CD4-positive, alpha-beta T cell (primary cell): ENCODE measurements at regions not wholly inside any gene's neighbourhood (a gene's known extent, or its start where the extent isn't known, plus 50 kb on each side); places are given as distances from the start of the nearest gene placed in this dataset.

ENCODE experiments used
- ATAC-seq: fragments of 200-7000 bp; cut with Tn5 transposase; one replicate; pipeline ENCODE4 v1.10.0; 2022; ENCODE audit warnings: mild to moderate bottlenecking; ENCODE audit not compliant: poor library complexity
- CTCF ChIA-PET: fragments of 350-600 bp; sonication (Branson Sonifier 250); formaldehyde crosslinking; loops from one replicate; lab custom pipeline; 2021; ENCODE audit warnings: antibody characterized with exemption, inconsistent platforms; lab: Charles Lee
- POLR2A ChIA-PET: fragments of 350-600 bp; sonication (Branson Sonifier 250); formaldehyde crosslinking; loops from one replicate; lab custom pipeline; 2021; ENCODE audit warnings: antibody characterized with exemption, inconsistent platforms; lab: Charles Lee
- DNase-seq, 14 experiments: peaks; one replicate each; pipeline ENCODE4 v3.0.0-alpha.2; 2013 to 2020; ENCODE audit warnings: mixed read lengths in 2 of 14
- H3K27ac ChIP-seq, 2 donors: one replicate each; pipeline versions ENCODE4 v1.5.1 to v1.7.0; 2013; ENCODE audit warnings: low read length in 2 of 2, low read depth in 1 of 2, mild to moderate bottlenecking in 1 of 2
- H3K27me3 ChIP-seq, 2 experiments: 1 replicate in 1 of 2; 2 replicates in 1 of 2; pipeline versions ENCODE4 v1.6.1 to v1.7.0; 2013; ENCODE audit warnings: low read length in 2 of 2, control low read depth in 1 of 2, mild to moderate bottlenecking in 1 of 2, moderate library complexity in 1 of 2; ENCODE audit not compliant: insufficient read depth in 2 of 2, control insufficient read depth in 1 of 2
- H3K36me3 ChIP-seq: one replicate; pipeline ENCODE4 v1.6.1; 2013; ENCODE audit warnings: low read length, control low read depth; ENCODE audit not compliant: insufficient read depth
- H3K4me1 ChIP-seq: one replicate; pipeline ENCODE4 v1.6.1; 2013; ENCODE audit warnings: low read length, control low read depth; ENCODE audit not compliant: insufficient read depth
- H3K4me3 ChIP-seq: one replicate; pipeline ENCODE4 v1.5.1; 2013; ENCODE audit warnings: mild to moderate bottlenecking, low read length, moderate library complexity
- H3K9me3 ChIP-seq, 2 experiments: 1 replicate in 1 of 2; 2 replicates in 1 of 2; pipeline versions ENCODE4 v1.6.1 to v1.7.0; 2013; ENCODE audit warnings: low read length in 2 of 2, mild to moderate bottlenecking in 2 of 2, control low read depth in 1 of 2, moderate library complexity in 1 of 2; ENCODE audit not compliant: control insufficient read depth in 1 of 2, insufficient read depth in 1 of 2
- H3K27ac Mint-ChIP-seq: one replicate; pipeline ENCODE4 v1.8.0; 2020; ENCODE audit warnings: mixed read lengths
- H3K27me3 Mint-ChIP-seq: one replicate; pipeline ENCODE4 v1.8.0; 2021; ENCODE audit warnings: mixed read lengths
- H3K36me3 Mint-ChIP-seq: one replicate; pipeline ENCODE4 v1.8.0; 2021; ENCODE audit warnings: low read depth, mixed read lengths
- H3K4me1 Mint-ChIP-seq: one replicate; pipeline ENCODE4 v1.8.0; 2021; ENCODE audit warnings: low read depth, mixed read lengths
- H3K4me3 Mint-ChIP-seq: one replicate; pipeline ENCODE4 v1.8.0; 2020; ENCODE audit warnings: mild to moderate bottlenecking, mixed read lengths
- H3K9me3 Mint-ChIP-seq: one replicate; pipeline ENCODE4 v1.8.0; 2020; ENCODE audit warnings: mixed read lengths
- intact Hi-C, 2 experiments: fragments of 100-400 bp; cut with DNase I in 1 of 2; cut with micrococcal nuclease in 1 of 2; formaldehyde crosslinking; loops; one replicate each; pipeline versions ENCODE4 v1.15.1 to v1.9.0; 2023 to 2025; cut with DNase I, micrococcal nuclease
- TF ChIP-seq, protein P1 (sequence below): fragments of 200-600 bp; IDR thresholded peaks from one replicate; pipeline ENCODE4 v1.8.0; 2022; ENCODE audit warnings: antibody characterized with exemption, mild to moderate bottlenecking

DNA sequence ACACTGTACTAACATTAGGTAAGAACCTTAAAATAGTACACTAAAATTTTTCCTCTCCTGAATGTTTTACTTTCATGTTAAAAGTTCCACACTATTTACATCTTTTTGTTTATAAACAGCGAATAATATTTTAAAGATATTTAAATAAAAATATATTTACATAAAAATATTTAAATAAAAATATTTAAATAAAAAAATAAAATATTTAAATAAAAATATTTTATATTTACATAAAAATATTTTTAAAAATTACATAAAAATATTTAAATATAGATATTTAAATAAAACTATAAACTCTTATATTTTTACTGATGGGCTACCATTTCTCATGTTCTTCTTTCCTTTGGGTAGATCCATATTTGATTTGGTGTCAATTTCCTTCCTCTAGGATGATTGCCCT, 619.0 kb downstream of the ANKRD7 start:
- intact Hi-C loops = no loop called here
- Mint-ChIP-seq H3K27ac (no peak overlapping the region), H3K4me1 (no peaks in the 10 kb centered on the region), H3K4me3 (no peak overlapping the region), H3K27me3 (no peaks in the 10 kb centered on the region), H3K9me3 (peaks cover 8% of the 10 kb centered on the region), H3K36me3 (no peaks in the 10 kb centered on the region)
- H3K4me3 ChIP-seq = no peak overlapping the region
- DNase-seq (no peak), ATAC-seq (no peak)
- no peaks in the 10 kb centered on the region for H3K9me3 ChIP-seq
- no peaks in the 10 kb centered on the region for H3K27me3 ChIP-seq
- CTCF ChIA-PET = no interaction called here
- no peak overlapping the region for H3K27ac ChIP-seq
- H3K36me3 ChIP-seq = no peaks in the 10 kb centered on the region
- H3K4me1 ChIP-seq = no peaks in the 10 kb centered on the region
- POLR2A ChIA-PET = no interaction called here
- TF ChIP-seq, protein P1, sequence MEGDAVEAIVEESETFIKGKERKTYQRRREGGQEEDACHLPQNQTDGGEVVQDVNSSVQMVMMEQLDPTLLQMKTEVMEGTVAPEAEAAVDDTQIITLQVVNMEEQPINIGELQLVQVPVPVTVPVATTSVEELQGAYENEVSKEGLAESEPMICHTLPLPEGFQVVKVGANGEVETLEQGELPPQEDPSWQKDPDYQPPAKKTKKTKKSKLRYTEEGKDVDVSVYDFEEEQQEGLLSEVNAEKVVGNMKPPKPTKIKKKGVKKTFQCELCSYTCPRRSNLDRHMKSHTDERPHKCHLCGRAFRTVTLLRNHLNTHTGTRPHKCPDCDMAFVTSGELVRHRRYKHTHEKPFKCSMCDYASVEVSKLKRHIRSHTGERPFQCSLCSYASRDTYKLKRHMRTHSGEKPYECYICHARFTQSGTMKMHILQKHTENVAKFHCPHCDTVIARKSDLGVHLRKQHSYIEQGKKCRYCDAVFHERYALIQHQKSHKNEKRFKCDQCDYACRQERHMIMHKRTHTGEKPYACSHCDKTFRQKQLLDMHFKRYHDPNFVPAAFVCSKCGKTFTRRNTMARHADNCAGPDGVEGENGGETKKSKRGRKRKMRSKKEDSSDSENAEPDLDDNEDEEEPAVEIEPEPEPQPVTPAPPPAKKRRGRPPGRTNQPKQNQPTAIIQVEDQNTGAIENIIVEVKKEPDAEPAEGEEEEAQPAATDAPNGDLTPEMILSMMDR = no peak

DNA sequence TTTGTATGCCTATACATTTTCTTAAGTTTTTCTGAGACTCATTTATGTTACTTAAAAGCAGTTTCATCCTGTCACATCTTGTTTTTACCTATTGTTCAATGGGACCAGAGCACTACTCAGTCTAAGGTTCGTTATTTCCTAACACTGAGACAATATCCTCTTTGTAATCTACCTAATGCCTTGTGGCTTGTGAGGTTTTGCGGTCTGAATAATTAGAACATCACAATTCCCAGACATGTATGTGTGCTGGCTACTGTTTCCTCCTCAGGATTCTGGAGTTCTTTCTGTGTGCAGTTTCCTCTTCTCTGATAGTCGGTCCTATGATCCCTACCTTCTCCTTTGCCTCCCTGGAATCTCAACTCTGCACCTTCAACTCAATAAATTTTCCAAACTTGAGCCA, 620.2 kb downstream of the ANKRD7 start:
- no peaks in the 10 kb centered on the region for H3K9me3 ChIP-seq
- Mint-ChIP-seq H3K4me1 (no peaks in the 10 kb centered on the region), H3K9me3 (peaks cover 12% of the 10 kb centered on the region), H3K27ac (no peak overlapping the region), H3K4me3 (no peak overlapping the region), H3K36me3 (no peaks in the 10 kb centered on the region), H3K27me3 (no peaks in the 10 kb centered on the region)
- H3K27me3 ChIP-seq = no peaks in the 10 kb centered on the region
- ChIA-PET POLR2A (no interaction called here), CTCF (no interaction called here)
- no peaks in the 10 kb centered on the region for H3K36me3 ChIP-seq
- TF ChIP-seq, protein P1 = no peak
- DNase-seq (no peak), ATAC-seq (no peak)
- intact Hi-C loops = no loop called here
- no peak overlapping the region for H3K4me3 ChIP-seq
- no peak overlapping the region for H3K27ac ChIP-seq
- H3K4me1 ChIP-seq = no peaks in the 10 kb centered on the region

DNA sequence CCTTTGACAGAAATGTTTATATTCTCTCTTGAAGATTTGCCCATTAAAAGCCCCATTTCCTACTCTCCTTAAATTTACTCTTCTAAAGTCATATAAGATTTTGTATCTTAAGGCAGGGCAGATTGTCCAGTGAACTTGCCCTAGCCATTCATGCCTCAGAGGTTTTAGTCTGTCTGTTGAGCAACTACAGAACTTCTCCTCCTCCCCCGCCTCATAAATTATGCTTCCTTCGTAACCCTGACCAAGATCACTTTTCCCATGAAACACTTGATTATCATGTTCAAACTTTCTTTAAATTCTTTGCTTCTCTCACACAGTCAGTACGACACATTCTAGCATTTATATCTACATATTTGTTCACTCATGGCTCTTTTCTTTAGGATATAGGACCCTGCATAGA, 621.3 kb downstream of the ANKRD7 start:
- H3K4me1 ChIP-seq = no peaks in the 10 kb centered on the region
- intact Hi-C loops = no loop called here
- TF ChIP-seq, protein P1 = no peak
- Mint-ChIP-seq H3K27me3 (no peaks in the 10 kb centered on the region), H3K4me1 (no peaks in the 10 kb centered on the region), H3K27ac (no peak overlapping the region), H3K4me3 (no peak overlapping the region), H3K9me3 (peaks cover 12% of the 10 kb centered on the region), H3K36me3 (no peaks in the 10 kb centered on the region)
- no peaks in the 10 kb centered on the region for H3K9me3 ChIP-seq
- ATAC-seq = no peak
- no peak overlapping the region for H3K4me3 ChIP-seq
- H3K27ac ChIP-seq = no peak overlapping the region
- no peaks in the 10 kb centered on the region for H3K27me3 ChIP-seq
- H3K36me3 ChIP-seq = no peaks in the 10 kb centered on the region
- DNase-seq = no peak
- POLR2A ChIA-PET = no interaction called here
- CTCF ChIA-PET = no interaction called here
